ENCODE measurements at regions not wholly inside any gene's neighbourhood (a gene's known extent, or its start where the extent isn't known, plus 50 kb on each side); places are given as distances from the start of the nearest gene placed in this dataset.

GRCh38 chr13:60837806-60838205 lies 440.8 kb downstream of the TDRD3 start (continued):
- TF ChIP-seq CHD7 (IDR thresholded peaks at IDR 0.05; ENCODE audit: insufficient replicate concordance, low read length) (no peak), PHF8 (conservative IDR thresholded peaks at IDR 0.05; ENCODE audit: low read depth, low read length) (no peak)
